Activated naive CD8-positive, alpha-beta T cell treated with anti-CD3 and anti-CD28 coated beads, Interleukin-2, amount 10 ng/mL, durations not matched to agents 7 days and 5 days (primary cell): ENCODE measurements at regions not wholly inside any gene's neighbourhood (a gene's known extent, or its start where the extent isn't known, plus 50 kb on each side); places are given as distances from the start of the nearest gene placed in this dataset.
"Not testable (repeated sequence)": the region's sequence is repeated elsewhere in the genome, so short reads cannot be mapped to it uniquely, and the experiment has no call there.

ENCODE experiments used
- ATAC-seq: fragments of 150-1000 bp; cut with Tn5 transposase; one replicate; pipeline ENCODE4 v1.10.0; 2021; ENCODE audit warnings: low read depth, moderate library complexity
- POLR2A ChIA-PET: fragments of 350-600 bp; sonication (Branson Sonifier 250); formaldehyde crosslinking; loops from one replicate; lab custom pipeline; 2021; ENCODE audit warnings: antibody characterized with exemption; lab: Charles Lee
- DNase-seq: peaks from one replicate; pipeline ENCODE4 v3.0.0; 2021
- H3K27ac Mint-ChIP-seq: one replicate; pipeline ENCODE4 v1.8.0; 2022; ENCODE audit warnings: mild to moderate bottlenecking, mixed read lengths
- H3K27me3 Mint-ChIP-seq: one replicate; pipeline ENCODE4 v1.8.0; 2022; ENCODE audit warnings: mild to moderate bottlenecking, moderate library complexity, mixed read lengths
- H3K36me3 Mint-ChIP-seq: one replicate; pipeline ENCODE4 v1.8.0; 2021; ENCODE audit warnings: mild to moderate bottlenecking, mixed read lengths
- H3K4me1 Mint-ChIP-seq: one replicate; pipeline ENCODE4 v1.8.0; 2021; ENCODE audit warnings: mixed read lengths
- H3K4me3 Mint-ChIP-seq: one replicate; pipeline ENCODE4 v1.8.0; 2022; ENCODE audit warnings: mild to moderate bottlenecking, moderate library complexity, mixed read lengths
- H3K9me3 Mint-ChIP-seq: one replicate; pipeline ENCODE4 v1.8.0; 2021; ENCODE audit warnings: mixed read lengths

- H3K36me3 Mint-ChIP-seq, result peaks cover 10% of the 10 kb centered on the region
- peaks cover 20% of the 10 kb centered on the region for H3K9me3 Mint-ChIP-seq
- no peaks in the 10 kb centered on the region for H3K27me3 Mint-ChIP-seq
- POLR2A ChIA-PET, result no interaction called here
- no peaks in the 10 kb centered on the region for H3K4me1 Mint-ChIP-seq
- DNase-seq, result no peak
- no peak overlapping the region for H3K27ac Mint-ChIP-seq
- ATAC-seq, result no peak
- no peak overlapping the region for H3K4me3 Mint-ChIP-seq
Measured at GRCh38 chr1:45258059-45258650, 51.8 kb upstream of the ZSWIM5 start.

DNA sequence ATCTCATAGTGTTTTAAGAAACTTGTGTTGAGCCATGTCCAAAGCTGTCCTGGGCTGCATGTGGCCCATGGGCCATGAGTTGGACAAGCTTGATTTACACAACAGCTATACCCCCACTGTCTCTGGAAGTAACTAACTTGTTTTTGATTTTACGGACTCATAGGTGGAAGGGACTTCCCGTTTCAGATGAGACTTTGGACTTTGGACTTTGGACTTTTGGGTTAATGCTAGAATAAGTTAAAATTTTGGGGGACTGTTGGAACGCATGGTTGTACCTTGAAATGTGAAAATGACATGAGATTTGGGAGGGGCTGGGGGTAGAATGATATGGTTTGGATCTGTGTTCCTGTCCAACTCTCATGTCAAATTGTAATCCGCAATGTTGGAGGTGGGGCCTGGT is 52.6 kb upstream of the ZSWIM5 start:
- POLR2A ChIA-PET, result no interaction called here
- DNase-seq (no peak), ATAC-seq (no peak)
- Mint-ChIP-seq H3K4me3 (no peak overlapping the region), H3K27me3 (no peaks in the 10 kb centered on the region), H3K27ac (no peak overlapping the region), H3K9me3 (peaks cover 20% of the 10 kb centered on the region), H3K4me1 (no peaks in the 10 kb centered on the region), H3K36me3 (peaks cover 10% of the 10 kb centered on the region)

- H3K9me3 Mint-ChIP-seq, result peaks cover 20% of the 10 kb centered on the region
- no peak for ATAC-seq
- no peak overlapping the region for H3K27ac Mint-ChIP-seq
- no peaks in the 10 kb centered on the region for H3K4me1 Mint-ChIP-seq
- no peaks in the 10 kb centered on the region for H3K27me3 Mint-ChIP-seq
- H3K36me3 Mint-ChIP-seq, result peaks cover 10% of the 10 kb centered on the region
- POLR2A ChIA-PET, result no interaction called here
- DNase-seq, result no peak
- H3K4me3 Mint-ChIP-seq, result no peak overlapping the region
Measured at GRCh38 chr1:45260244-45260643, 53.8 kb upstream of the ZSWIM5 start.

- Mint-ChIP-seq H3K27ac (no peak overlapping the region), H3K4me1 (no peaks in the 10 kb centered on the region), H3K9me3 (peaks cover 9% of the 10 kb centered on the region), H3K27me3 (no peaks in the 10 kb centered on the region), H3K36me3 (peaks cover 3% of the 10 kb centered on the region), H3K4me3 (no peak overlapping the region)
- DNase-seq (no peak), ATAC-seq (no peak)
- POLR2A ChIA-PET, result no interaction called here
Measured at GRCh38 chr1:45263132-45263531, 56.7 kb upstream of the ZSWIM5 start.

GRCh38 chr1:45265244-45265643 is 58.8 kb upstream of the ZSWIM5 start:
- Mint-ChIP-seq H3K4me1 (no peaks in the 10 kb centered on the region), H3K27me3 (no peaks in the 10 kb centered on the region), H3K4me3 (no peak overlapping the region), H3K9me3 (peaks cover 2% of the 10 kb centered on the region), H3K27ac (no peak overlapping the region), H3K36me3 (no peaks in the 10 kb centered on the region)
- DNase-seq (no peak), ATAC-seq (no peak)
- POLR2A ChIA-PET, result interaction anchor here (0.5 kb wide), 1 partner anchor 233 kb away, joined by 3 read pairs; no protein-coding TSS in a partner anchor

GRCh38 chr1:45266151-45266801 is 59.9 kb upstream of the ZSWIM5 start:
- no peaks in the 10 kb centered on the region for H3K4me1 Mint-ChIP-seq
- no peak overlapping the region for H3K4me3 Mint-ChIP-seq
- POLR2A ChIA-PET, result no interaction called here
- no peaks in the 10 kb centered on the region for H3K27me3 Mint-ChIP-seq
- H3K36me3 Mint-ChIP-seq, result no peaks in the 10 kb centered on the region
- H3K27ac Mint-ChIP-seq, result no peak overlapping the region
- ATAC-seq, result no peak
- peaks cover 2% of the 10 kb centered on the region for H3K9me3 Mint-ChIP-seq
- no peak for DNase-seq

GRCh38 chr1:45268310-45268709 is 58.4 kb upstream of the HPDL start:
- DNase-seq, H3K4me1 Mint-ChIP-seq, H3K27me3 Mint-ChIP-seq, POLR2A ChIA-PET, H3K9me3 Mint-ChIP-seq, ATAC-seq, H3K36me3 Mint-ChIP-seq, H3K4me3 Mint-ChIP-seq, H3K27ac Mint-ChIP-seq: not testable (repeated sequence)

- H3K4me1 Mint-ChIP-seq, H3K4me3 Mint-ChIP-seq, POLR2A ChIA-PET, DNase-seq, H3K27ac Mint-ChIP-seq, H3K9me3 Mint-ChIP-seq, H3K27me3 Mint-ChIP-seq, ATAC-seq, H3K36me3 Mint-ChIP-seq: not testable (repeated sequence)
Measured at GRCh38 chr1:45272267-45272666, 54.4 kb upstream of the HPDL start.

DNA sequence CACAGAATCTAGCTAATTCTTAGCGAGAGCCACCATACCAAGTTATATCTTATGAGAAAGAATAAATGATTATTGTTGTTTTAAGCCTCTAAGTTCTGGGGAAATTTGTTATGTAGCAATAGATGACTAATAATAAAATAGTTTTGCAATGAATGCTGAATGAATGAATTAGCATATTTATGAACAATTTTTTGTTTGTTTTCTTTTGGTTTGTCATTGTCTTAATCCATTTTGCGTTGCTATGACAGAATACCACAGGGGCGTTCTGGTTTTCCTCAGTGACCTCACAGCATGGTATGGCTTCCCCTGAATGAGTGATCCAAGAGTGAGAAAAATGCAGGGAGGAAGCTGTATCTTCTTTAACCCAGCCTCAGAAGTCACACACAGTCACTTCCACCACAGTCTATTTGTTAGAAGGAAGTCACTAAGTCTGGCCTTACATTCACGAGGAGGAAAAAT is 53.8 kb upstream of the HPDL start:
- H3K4me1 Mint-ChIP-seq, result no peaks in the 10 kb centered on the region
- peaks cover 2% of the 10 kb centered on the region for H3K36me3 Mint-ChIP-seq
- POLR2A ChIA-PET, result no interaction called here
- DNase-seq (no peak), ATAC-seq (no peak)
- peaks cover 2% of the 10 kb centered on the region for H3K27me3 Mint-ChIP-seq
- H3K27ac Mint-ChIP-seq, result no peak overlapping the region
- no peaks in the 10 kb centered on the region for H3K9me3 Mint-ChIP-seq
- H3K4me3 Mint-ChIP-seq, result no peak overlapping the region

DNA sequence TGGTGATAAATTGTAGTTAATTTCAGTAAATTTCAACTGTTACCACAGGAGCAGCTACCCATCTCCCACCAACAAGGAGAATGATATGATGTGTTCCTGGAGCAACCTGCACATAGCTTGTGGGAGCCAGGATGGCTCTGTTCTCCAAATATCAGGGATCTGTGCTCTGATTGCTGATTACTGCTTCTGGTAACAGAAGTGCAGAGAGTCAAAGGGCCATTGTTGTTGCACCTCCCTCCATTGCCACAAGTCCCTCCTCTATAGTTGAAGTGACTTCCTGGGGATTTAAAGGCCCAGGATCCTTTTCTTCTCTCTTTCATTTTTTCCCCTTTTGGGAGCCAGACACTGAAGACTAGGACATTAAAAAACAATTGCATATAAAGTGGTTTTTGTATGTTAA is 51.6 kb upstream of the HPDL start:
- Mint-ChIP-seq H3K4me3 (no peak overlapping the region), H3K4me1 (no peaks in the 10 kb centered on the region), H3K27ac (no peak overlapping the region), H3K9me3 (no peaks in the 10 kb centered on the region), H3K36me3 (peaks cover 2% of the 10 kb centered on the region), H3K27me3 (peaks cover 12% of the 10 kb centered on the region)
- POLR2A ChIA-PET, result no interaction called here
- DNase-seq, result no peak
- no peak for ATAC-seq
